ENCODE measurements at regions not wholly inside any gene's neighbourhood (a gene's known extent, or its start where the extent isn't known, plus 50 kb on each side); places are given as distances from the start of the nearest gene placed in this dataset.

DNA sequence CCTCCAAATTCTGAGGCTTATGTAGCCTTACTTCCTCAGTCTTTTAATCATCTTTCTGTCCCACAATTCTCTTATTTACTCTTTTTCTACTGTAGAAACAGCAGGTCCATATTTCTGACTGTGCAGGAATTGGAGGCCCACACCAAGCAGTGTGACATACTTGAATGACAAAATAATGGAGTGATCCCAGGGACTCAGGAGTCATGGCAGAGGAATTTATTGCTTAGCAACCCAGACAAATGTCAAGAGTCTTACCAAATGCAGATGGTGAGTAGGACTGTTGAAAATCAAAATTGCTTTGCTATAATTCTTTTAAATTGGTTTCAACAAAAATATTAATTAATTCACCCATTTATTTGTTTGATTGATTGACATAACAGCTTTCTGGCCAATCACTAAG, 59.9 kb downstream of the HTR1B start:
- no peaks in the 10 kb centered on the region for H3K79me2 ChIP-seq (ENCODE audit: insufficient read depth, low read length)

DNA sequence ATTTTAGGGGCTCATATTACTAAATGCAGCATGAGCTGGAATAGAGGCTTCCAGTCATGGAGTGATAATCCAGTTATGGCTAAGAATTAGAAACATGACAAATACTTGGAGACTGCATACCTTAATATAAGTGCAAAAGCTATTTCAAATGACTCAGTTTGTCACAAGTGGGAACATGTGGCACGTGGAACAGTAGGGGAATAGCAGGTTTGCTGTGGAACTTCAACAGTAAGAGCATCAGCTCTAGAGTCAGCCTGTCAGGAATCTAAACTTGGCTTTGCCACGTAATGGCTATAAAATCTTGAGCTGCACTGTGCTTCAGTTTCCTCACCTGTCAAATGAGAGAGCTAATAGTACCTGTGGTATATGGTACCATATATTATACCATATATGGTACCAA, 62.1 kb downstream of the HTR1B start:
- Histone ChIP-seq H3K4me1 (ENCODE audit: insufficient read depth, low read length, poor library complexity, severe bottlenecking) (no peaks in the 10 kb centered on the region), H4K20me1 (ENCODE audit: insufficient read depth, low read length, poor library complexity, severe bottlenecking) (no peaks in the 10 kb centered on the region), H3K4me3 (ENCODE audit: low read length, poor library complexity, severe bottlenecking) (no peak overlapping the region), H3K36me3 (ENCODE audit: insufficient read depth, low read length) (no peaks in the 10 kb centered on the region), H3K9ac (ENCODE audit: low read depth, low read length, poor library complexity, severe bottlenecking) (no peak overlapping the region), H3K4me2 (ENCODE audit: low read depth, low read length, poor library complexity, severe bottlenecking) (no peak overlapping the region), H3K9me3 (ENCODE audit: insufficient read depth, low read depth, low read length) (no peaks in the 10 kb centered on the region), H2AFZ (ENCODE audit: low read length) (no peak overlapping the region), H3F3A (ENCODE audit: low read depth) (no peaks in the 10 kb centered on the region), H3K79me2 (ENCODE audit: insufficient read depth, low read length) (no peaks in the 10 kb centered on the region), H3K27me3 (ENCODE audit: insufficient read depth, low read length, poor library complexity, severe bottlenecking) (no peaks in the 10 kb centered on the region), H3K9me2 (replicated peaks; ENCODE audit: low read depth, low read length) (no peaks in the 10 kb centered on the region)
- TF ChIP-seq, protein P1, sequence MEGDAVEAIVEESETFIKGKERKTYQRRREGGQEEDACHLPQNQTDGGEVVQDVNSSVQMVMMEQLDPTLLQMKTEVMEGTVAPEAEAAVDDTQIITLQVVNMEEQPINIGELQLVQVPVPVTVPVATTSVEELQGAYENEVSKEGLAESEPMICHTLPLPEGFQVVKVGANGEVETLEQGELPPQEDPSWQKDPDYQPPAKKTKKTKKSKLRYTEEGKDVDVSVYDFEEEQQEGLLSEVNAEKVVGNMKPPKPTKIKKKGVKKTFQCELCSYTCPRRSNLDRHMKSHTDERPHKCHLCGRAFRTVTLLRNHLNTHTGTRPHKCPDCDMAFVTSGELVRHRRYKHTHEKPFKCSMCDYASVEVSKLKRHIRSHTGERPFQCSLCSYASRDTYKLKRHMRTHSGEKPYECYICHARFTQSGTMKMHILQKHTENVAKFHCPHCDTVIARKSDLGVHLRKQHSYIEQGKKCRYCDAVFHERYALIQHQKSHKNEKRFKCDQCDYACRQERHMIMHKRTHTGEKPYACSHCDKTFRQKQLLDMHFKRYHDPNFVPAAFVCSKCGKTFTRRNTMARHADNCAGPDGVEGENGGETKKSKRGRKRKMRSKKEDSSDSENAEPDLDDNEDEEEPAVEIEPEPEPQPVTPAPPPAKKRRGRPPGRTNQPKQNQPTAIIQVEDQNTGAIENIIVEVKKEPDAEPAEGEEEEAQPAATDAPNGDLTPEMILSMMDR (conservative IDR thresholded peaks at IDR 0.05; ENCODE audit: low read length): no peak
- TF ChIP-seq EZH2phosphoT487 (IDR thresholded peaks at IDR 0.05; ENCODE audit: borderline replicate concordance): no peak

More for the DNA sequence above, 59.9 kb downstream of the HTR1B start:
- Histone ChIP-seq H3K4me3 (ENCODE audit: low read length, poor library complexity, severe bottlenecking) (no peak overlapping the region), H3K27me3 (ENCODE audit: insufficient read depth, low read length, poor library complexity, severe bottlenecking) (no peaks in the 10 kb centered on the region), H2AFZ (ENCODE audit: low read length) (no peak overlapping the region), H4K20me1 (ENCODE audit: insufficient read depth, low read length, poor library complexity, severe bottlenecking) (no peaks in the 10 kb centered on the region), H3K36me3 (ENCODE audit: insufficient read depth, low read length) (no peaks in the 10 kb centered on the region), H3K4me1 (ENCODE audit: insufficient read depth, low read length, poor library complexity, severe bottlenecking) (no peaks in the 10 kb centered on the region), H3K9me2 (replicated peaks; ENCODE audit: low read depth, low read length) (no peaks in the 10 kb centered on the region), H3K9me3 (ENCODE audit: insufficient read depth, low read depth, low read length) (no peaks in the 10 kb centered on the region), H3F3A (ENCODE audit: low read depth) (no peaks in the 10 kb centered on the region), H3K9ac (ENCODE audit: low read depth, low read length, poor library complexity, severe bottlenecking) (no peak overlapping the region), H3K4me2 (ENCODE audit: low read depth, low read length, poor library complexity, severe bottlenecking) (no peak overlapping the region)
- TF ChIP-seq, protein P1 (conservative IDR thresholded peaks at IDR 0.05; ENCODE audit: low read length): no peak
- TF ChIP-seq EZH2phosphoT487 (IDR thresholded peaks at IDR 0.05; ENCODE audit: borderline replicate concordance): no peak

DNA sequence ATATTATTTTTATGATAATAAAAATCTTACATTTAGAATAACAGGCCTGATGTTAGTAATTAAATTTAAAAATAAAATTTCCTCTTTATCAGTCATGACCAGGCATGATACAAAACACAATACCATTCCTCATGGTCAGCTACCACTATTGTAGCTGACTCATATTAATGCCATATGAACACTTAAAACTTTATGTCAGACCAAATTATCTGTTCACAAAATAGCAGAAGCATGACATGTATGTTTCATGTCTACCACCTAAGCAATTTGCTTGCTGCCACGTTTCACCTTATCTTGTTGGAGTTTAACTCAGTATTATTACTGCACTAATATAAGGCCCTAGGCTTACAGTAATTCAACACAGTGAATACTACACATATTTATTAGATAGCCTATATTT, 65.7 kb downstream of the HTR1B start:
- H3K79me2 ChIP-seq (ENCODE audit: insufficient read depth, low read length): no peaks in the 10 kb centered on the region
- no peaks in the 10 kb centered on the region for H3K27me3 ChIP-seq (ENCODE audit: insufficient read depth, low read length, poor library complexity, severe bottlenecking)
- no peak overlapping the region for H2AFZ ChIP-seq (ENCODE audit: low read length)
- no peak overlapping the region for H3K4me3 ChIP-seq (ENCODE audit: low read length, poor library complexity, severe bottlenecking)
- no peak overlapping the region for H3K9ac ChIP-seq (ENCODE audit: low read depth, low read length, poor library complexity, severe bottlenecking)
- no peak overlapping the region for H3K4me2 ChIP-seq (ENCODE audit: low read depth, low read length, poor library complexity, severe bottlenecking)
- H3K4me1 ChIP-seq (ENCODE audit: insufficient read depth, low read length, poor library complexity, severe bottlenecking): no peaks in the 10 kb centered on the region
- H3K36me3 ChIP-seq (ENCODE audit: insufficient read depth, low read length): no peaks in the 10 kb centered on the region
- no peaks in the 10 kb centered on the region for H4K20me1 ChIP-seq (ENCODE audit: insufficient read depth, low read length, poor library complexity, severe bottlenecking)
- no peaks in the 10 kb centered on the region for H3K9me3 ChIP-seq (ENCODE audit: insufficient read depth, low read depth, low read length)
- no peak for TF ChIP-seq EZH2phosphoT487 (IDR thresholded peaks at IDR 0.05; ENCODE audit: borderline replicate concordance)
- TF ChIP-seq, protein P1 (conservative IDR thresholded peaks at IDR 0.05; ENCODE audit: low read length): no peak
- H3K9me2 ChIP-seq (replicated peaks; ENCODE audit: low read depth, low read length): no peaks in the 10 kb centered on the region
- H3F3A ChIP-seq (ENCODE audit: low read depth): no peaks in the 10 kb centered on the region
